DND-41 (cell line): ENCODE measurements at regions not wholly inside any gene's neighbourhood (a gene's known extent, or its start where the extent isn't known, plus 50 kb on each side); places are given as distances from the start of the nearest gene placed in this dataset.

ENCODE experiments used
- CTCF ChIP-seq: IDR thresholded peaks from 2 replicates; pipeline ENCODE4 v1.5.1; 2012; ENCODE audit warnings: borderline replicate concordance, low read length, moderate library complexity, mild to moderate bottlenecking; ENCODE audit not compliant: poor library complexity, severe bottlenecking; ENCODE audit errors: extremely low read depth
- EZH2 ChIP-seq: IDR thresholded peaks from 3 replicates; pipeline ENCODE4 v1.6.1; 2012; ENCODE audit warnings: borderline replicate concordance, low read depth, mild to moderate bottlenecking, moderate library complexity, low read length, inconsistent platforms; ENCODE audit not compliant: severe bottlenecking

DNA sequence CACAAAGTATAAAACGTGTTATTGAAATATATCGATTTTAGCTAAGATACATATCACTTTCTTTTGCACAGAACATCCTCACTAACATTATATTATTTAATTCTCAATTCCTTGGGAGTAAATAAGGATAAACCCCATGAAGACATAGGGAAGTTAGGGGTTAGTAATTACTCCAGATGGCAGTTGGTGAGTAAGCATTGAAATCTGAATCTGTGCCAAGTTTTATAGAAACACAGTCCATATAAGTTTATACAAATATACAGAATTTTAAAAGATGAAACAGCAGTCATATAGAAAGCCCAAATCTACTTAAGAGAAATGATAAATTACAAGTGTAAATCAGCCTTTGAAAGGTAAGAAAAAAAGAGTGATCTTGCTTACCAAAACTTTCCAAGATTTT is 200.4 kb upstream of the SYT10 start:
- no peak for TF ChIP-seq CTCF
- no peak for TF ChIP-seq EZH2
